GM04504 (cell line): ENCODE measurements at regions not wholly inside any gene's neighbourhood (a gene's known extent, or its start where the extent isn't known, plus 50 kb on each side); places are given as distances from the start of the nearest gene placed in this dataset.
"Not testable (repeated sequence)": the region's sequence is repeated elsewhere in the genome, so short reads cannot be mapped to it uniquely, and the experiment has no call there.

ENCODE experiments used
- DNase-seq: peaks from one replicate; pipeline ENCODE4 v3.0.0-alpha.2; 2012; ENCODE audit warnings: low read depth

DNA sequence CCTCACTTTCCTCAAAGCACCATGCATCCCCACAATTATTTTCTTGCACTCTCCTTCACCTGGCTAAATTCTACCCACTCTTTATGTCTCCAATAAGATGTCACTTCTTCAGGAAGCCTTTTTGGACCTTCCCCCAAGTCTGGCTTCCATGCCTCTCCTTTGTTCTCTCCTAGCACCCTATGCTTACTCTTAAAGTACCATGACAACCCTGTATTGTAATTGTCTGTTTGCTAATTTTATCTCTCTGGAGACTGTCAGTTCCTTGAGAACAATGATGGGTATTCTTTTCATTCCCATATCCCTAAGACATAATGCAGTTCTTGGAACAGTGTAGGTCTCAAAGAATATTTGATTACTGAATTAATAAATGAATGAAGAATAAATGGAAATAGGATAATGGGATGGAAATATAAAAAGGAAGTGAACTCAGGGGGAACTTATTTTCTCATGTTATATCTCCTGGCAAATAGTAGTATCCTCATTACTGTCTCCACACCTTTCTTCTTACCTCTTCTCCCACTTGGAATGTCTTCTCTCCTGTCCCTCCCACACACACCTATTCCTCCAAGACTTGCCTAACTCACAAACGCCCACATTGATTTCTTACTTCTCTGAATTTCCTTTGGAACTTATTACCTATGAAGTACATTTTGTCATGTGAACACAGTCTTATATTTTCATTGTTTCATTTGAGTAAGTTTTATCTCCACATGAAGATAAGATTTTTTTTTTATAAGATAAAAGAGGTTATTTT lies 499.1 kb downstream of the NFIB start:
- no peak for DNase-seq

DNA sequence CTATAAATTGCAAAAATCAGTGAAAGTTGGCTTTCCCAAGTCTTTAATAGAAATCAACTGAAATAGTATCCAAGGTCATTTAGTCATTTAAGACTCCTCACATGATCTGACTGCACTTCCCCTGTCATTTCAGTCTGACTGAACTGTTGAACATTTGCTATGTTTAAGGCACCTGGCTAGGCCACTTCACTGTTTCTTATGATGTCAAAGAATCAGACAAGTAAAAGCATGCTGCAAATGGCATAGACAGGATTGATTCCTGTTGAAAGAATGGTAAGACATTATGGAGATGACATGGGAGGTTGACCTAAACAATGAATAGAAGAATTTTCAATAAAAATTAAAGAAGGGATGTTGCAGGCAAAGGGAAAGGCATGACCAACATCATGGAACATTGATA lies 502.1 kb downstream of the NFIB start:
- DNase-seq = no peak

DNA sequence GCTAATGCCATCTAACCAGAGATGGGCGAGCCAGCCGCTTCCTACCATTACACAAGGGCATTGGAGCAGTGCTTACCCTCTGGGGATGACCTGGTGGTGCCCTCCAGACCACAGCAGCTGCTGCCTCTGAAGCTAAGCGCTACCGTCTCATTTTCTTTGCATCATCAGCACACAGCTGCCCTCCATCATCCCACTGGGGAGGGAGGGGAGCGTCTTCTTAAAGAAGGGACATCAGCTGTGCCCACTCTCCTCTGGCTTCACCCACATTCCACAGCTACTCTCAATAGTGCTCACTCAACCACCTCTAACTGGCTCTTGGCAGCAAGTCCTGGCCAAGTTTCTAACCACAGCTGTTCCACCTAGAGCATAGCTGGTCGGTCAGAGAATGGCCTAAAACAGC lies 503.4 kb downstream of the NFIB start:
- no peak for DNase-seq

DNA sequence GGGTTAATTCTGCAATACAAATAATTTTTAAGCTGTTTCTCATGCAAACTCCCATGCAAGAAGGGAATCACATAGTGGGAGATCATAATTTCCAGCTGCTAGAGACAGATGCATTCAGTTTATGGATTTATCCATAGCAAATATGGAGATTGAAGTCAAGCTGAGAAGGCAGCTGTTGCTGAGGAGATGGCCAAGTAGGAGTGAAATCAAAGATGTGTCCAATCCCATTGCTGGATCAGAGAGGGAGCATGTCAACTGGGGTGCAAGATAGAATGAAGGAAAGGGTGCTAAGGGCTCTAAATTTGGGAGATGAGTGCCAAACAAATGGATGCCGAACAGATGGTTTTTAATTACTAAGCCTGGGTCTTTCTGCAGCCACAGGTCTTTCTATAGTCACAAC lies 504.5 kb downstream of the NFIB start:
- DNase-seq = no peak

DNA sequence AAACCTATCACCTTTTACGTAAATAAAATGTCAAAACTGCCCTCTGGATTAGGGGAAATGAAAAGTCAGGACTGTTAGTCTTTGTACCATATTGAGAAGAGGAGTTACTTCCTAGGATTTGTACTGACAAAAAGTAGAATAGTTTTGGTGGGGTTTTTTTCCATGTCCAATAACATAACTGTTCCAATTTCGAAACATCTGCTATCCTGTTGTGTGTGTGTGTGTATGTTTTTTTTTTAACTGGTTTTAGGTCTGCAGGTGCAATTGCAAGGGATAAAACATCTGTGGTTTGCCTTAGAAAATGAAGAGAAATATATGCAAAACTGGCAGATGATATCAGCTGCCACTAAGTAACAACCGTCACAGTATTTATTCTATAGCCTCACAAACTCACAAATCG lies 506.8 kb downstream of the NFIB start:
- DNase-seq = no peak

DNA sequence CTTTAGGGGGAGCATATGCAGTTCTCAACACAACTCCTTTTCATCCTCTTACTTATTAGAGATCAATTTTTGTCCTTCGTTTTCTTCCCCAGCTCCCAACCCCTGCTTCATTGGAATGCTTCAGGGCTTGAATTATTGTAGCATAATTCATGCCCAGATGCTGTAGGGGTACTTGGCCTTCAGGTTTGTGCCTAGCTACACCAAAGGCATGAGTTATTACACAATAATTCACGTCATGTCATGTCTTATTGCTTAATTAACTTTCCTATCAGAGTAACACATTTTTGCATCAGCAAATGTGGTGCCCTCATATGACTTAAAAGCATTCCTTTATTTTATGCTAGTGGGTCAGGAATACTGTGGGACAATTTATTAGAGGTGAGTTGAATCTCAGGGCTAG lies 507.2 kb downstream of the NFIB start:
- no peak for DNase-seq

DNA sequence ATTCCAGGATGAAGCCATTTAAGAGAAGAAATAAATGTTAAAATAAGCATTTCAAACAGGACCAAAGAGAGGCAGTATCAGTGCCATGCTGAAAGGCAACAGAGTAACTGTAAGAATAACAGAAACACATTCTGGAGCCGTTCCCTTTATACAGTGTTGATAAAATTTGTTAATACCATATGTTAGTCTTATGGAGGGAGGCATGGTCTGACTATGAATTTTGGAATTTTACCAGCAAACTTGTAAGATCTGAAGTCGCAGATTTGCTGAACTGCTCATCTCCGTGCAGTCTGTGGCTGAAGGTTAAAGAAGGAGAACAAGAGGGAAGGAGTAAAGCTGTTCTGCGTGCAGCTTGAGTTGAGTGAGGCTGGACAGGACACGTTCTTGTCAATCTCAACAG lies 508.4 kb downstream of the NFIB start:
- no peak for DNase-seq

DNA sequence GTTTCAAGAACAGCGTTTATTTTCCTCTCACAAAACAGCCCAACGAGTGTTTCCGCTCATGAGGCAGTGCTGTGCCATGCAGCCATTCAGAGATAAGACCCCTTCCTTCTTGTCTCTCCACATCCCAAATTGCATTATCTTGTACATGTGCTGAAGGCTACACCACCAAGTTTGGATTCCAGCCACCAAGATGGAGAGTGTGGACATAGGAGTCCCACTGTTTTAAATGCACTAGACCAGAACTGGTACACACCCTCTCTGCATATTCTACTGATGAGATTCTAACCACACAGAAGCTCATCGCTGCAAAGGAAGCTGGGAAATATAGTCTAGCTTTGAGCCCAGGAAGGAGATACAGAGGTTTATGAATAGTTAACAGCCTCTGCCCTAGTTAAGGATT lies 509.4 kb downstream of the NFIB start:
- DNase-seq = no peak

DNA sequence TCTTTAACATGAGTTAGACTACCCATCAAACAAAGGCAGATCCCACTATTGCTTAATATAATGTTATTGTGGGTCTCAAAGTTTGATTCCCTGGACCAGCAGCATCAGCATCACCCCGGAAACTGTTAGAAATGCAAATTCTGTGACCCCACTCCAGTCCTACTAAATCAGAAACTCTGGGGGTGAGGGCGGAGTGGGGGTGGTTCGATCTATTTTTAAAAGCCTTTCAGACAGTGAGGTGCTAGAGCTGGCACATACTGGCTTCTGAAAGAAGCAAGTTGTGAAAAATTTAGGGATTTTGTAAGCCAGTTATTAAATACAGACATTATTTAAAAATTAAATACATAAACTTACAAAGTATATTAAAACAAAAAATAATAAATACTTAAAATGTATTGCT lies 513.2 kb downstream of the NFIB start:
- DNase-seq = no peak

DNA sequence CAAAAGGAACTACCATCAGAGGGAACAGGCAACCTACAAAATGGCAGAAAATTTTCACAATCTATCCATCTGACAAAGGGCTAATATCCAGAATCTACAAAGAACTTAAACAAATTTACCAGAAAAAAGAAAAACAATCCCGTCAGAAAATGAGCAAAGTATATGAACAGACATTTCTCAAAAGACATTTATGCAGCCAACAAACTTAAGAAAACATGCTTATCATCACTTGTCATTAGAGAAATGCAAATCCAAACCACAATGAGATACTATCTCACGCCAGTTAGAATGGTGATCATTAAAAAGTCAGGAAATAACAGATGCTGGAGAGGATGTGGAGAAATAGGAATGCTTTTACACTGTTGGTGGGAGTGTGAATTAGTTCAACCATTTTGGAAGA lies 516.2 kb downstream of the NFIB start:
- DNase-seq = not testable (repeated sequence)

DNA sequence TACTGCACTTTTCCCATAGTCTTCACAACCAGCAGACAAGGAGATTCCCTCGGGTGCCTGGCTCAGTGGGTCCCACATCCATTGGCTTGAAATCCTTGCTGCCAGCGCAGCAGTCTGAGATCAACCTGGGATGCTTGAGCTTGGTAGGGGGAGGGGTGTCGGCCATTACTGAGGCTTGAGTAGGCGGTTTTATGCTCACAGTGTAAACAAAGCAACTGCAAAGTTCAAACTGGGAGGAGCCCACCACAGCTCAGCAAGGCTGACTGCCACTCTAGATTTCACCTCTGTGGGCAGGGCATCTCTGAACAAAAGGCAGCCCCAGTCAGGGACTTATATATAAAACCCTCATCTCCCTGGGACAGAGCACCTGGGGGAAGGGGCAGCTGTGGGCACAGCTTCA lies 512.3 kb upstream of the MPDZ start:
- DNase-seq = no peak

DNA sequence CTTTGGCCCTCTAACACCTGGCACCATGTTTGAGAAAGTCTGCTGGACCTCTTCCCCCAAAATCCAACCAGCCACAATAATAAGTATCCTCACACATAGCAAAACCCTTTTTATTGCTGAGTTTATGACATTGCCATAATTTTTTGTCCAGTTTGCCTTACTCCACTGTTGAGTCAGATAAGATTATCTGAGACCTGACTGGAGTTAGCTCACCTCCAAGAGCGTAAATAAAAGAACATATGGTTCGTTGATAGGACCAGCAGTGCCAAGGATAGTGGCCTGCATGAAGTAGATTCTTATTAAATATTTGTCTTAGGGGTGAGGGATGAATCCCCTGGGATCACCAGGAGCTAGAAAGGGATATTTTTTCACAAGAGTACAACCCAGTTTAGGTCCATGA lies 510.6 kb upstream of the MPDZ start:
- no peak for DNase-seq

DNA sequence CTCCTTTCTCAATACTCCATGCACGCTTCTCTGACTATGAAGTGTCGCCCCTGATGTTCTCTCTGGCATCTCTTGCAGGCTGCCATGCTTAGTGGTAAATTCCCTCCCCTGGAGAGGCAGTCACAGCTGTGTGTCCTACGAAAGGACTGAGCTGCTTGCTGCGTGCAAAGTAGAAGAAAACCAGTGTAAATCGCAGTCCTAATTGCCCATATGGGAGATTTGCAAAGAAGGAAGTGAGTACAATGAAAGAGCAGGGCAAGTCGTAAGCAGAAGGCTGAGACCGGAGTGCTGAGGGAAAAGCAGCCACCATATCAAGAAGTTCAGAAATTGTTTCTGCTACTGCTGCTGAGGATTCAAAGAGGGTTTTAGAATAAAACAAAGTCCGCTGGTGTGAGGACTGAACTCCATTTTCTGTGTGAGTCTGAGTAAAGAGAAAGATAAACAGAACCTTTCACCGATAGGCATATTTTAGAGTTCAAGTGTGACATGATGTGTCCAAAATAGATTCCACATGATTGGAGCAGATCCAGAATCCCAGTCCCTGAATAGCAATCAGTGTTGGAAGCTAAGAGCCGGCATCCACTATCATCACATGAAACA lies 507.8 kb upstream of the MPDZ start:
- DNase-seq = no peak

DNA sequence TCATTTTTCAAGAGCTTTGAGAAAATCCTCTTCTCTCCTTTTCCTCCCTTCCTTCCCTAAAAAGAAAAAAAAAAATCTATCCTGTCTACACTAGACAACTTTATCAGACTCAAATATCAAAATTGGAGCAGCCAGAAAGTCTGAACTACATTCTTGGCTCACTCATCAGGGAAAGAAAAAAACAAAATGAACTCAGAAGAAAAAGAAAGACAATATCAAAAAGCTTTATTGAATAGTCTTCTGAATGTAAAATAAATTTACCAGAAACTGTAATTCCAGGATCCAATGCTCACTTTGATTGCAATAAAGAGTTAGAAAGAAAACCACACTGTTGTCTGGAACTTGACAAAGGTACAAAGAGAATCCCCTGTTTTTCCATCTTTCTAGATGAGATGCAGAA lies 507.2 kb upstream of the MPDZ start:
- DNase-seq = no peak

DNA sequence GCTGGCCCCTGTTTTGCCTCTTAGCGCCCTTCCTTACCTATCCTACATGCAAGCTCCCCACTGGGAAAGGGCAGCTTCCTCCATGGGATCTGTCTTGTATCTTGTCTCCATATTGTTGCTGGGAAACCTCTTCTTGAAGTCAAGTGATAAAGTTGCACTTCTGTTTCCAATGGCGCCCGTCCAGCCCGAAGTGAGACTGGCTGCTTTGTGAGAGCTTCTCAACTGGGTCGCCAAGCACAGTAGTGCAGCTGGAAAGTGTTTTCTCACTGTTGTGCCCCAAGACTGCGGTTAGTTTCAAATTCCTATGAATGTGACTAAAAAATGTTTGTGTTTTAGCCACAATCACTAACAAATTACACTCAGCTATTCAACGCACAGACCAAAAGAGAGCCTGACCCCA lies 506.6 kb upstream of the MPDZ start:
- no peak for DNase-seq

DNA sequence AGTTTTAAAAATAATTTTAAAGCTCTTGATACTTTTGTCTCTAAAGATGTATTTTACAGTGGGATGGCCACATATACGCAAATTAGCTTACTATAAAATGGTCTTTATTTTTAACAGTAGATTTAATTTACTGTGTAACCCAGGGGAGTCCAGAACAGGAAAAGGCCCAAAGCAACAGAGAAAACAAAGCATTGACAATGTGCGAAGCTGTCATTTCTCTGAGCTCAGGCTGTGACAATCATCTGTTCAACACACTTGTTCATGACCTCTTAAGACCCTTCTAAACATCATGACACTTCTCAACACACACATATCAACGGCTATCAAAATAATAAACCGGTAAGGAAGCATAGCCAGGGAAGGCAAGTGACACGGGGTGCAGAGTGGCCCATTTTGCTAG lies 499.6 kb upstream of the MPDZ start:
- no peak for DNase-seq

DNA sequence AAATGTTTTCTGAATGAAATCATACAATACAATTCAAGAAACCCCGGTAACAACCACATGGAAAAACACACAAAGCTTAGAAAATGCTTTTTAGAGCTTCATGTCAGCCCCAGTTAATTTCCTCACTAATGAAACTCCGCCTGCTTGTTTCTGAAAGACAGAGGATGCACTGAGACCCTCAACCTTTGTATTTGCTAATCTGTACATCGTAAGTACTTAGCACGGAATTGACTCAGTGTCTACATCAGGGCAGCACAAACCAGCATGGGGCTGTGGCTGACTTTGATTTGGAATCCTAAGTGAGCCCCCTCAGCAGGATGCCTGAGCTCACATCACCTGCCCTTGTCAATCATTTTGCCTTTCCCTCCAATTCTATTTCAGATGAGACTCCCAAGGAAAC lies 499.1 kb upstream of the MPDZ start:
- no peak for DNase-seq

DNA sequence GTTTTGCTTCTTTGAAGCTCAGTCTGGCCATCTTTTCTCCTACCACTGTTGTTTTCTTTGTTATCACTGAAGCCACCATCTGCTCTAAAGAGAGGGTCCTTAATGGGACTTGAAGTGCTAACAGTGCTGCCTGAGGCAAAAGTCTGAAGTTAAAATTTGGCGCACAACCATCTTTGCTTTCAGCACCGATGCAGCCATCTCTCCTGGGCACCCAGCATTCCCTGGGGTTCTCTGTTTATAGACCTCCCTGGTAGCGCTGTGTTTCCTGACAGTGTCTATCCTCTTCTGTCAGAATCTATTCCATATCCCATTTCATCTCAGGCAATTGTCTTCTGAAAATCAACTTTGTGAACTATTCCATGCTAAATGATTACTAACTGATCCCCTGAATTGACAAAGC lies 491.5 kb upstream of the MPDZ start:
- DNase-seq = no peak

DNA sequence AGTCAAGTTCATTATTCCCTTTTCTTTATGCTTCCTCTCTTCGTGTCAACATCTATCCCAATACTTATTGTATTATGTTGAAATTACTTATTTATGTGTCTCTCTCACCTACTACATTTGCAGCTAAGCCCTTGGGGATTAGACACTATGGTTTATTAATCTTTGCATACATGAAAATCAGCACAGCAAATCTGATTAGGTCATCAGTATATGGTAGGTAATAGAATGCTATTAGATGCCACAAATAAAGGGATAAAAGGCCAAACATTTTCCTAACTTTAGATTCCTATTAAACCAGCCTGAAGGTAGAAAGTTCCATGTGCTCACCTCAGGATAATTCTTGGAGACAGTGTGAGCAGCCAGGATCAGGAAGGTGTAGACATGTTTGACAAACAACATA lies 490.1 kb upstream of the MPDZ start:
- DNase-seq = no peak

DNA sequence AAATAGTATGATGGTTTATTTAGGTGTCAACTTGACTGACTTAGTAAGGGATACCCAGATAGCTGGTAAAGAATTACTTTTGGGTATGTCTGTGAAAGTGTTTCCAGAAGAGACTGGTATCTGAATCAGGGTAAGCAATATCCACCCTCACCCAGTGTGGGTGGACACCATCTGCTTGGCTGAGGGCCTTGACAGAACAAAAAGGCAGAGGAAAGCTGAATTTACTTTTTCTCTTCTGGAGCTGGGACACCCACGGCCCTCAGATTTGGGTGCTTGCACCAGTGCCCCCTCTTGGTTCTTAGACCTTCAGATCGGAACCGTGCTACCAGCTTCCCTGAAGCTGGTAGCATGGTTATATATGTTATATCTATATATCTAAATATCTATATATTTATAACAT lies 489.5 kb upstream of the MPDZ start:
- DNase-seq = no peak

DNA sequence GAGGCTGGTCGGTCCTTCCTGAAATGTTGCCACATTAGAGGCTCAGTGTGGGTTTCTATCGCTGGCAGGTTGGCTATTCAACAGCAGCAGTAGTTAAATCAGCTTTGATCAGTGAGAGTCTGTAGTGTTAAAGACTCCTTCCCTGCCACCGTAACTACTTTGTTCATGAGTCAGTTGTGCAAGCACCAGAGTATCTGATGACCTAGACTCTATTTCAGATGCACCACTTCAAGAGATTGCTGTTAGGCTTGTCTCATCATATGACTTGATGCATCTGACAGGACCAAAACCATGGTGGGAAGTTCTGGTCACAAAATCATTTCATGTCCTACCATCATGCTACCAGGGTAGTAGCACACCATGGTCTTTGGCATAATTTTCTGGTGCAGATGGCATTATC lies 482.7 kb upstream of the MPDZ start:
- DNase-seq = no peak

DNA sequence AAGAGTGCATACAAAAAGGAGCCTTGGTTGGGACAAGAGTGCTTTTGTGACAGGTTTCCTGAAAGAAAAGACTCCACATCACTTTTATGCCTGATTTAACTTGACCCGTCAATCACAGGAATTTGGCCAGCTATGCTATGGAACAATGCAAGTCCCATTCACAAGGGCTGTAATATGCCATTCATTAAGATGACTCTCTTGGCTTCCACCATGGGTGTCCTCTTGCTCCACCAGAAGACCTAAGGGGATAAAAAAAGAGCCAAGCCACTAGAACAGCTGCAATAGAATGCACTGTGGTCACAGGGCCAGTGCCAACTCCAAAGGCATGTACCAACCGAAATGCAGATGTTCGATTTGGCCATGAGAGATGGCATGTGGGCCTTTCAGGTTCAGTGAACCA lies 480.1 kb upstream of the MPDZ start:
- DNase-seq = no peak

DNA sequence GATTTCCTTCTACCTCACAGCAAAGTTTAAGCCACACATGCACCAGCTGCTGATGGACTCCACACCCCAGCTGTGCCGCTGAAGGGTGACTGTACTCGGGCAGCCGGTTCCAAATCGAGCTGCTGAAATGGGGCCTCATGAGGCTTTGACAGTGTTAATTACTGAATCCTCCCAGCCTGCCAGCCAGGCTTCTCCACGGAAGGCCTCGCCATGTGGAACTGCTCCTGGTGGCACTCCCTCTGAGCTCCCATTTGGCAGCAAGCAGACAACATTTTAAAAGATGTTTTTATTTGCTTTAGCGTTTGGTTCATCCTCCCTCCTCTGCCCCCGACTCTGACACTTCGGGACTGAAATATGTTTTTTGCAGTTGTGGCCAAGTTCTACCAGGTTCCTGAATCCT lies 479.4 kb upstream of the MPDZ start:
- no peak for DNase-seq

DNA sequence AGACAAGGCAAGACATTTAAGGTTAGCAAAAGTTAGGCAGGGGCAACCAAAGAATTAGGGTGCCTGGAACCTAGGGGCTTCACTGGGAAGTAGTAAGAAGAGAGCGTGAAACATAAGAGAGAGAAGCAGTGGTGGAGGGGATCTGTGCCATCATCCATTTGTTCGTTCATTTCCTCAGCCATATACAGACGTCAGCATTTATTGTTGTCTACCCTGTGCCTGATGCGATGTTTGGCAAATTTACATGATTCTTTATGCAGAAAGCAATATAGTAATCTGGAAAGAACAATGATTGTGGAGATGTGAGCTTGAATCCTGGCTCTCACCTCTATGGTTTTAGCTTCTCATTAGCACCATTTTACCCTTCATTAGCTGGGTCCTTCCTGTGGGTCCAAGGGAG lies 477.5 kb upstream of the MPDZ start:
- DNase-seq = no peak
